K562 (cell line): ENCODE measurements at regions not wholly inside any gene's neighbourhood (a gene's known extent, or its start where the extent isn't known, plus 50 kb on each side); places are given as distances from the start of the nearest gene placed in this dataset.

Experiments
- ATAC-seq: fragments of 200-7000 bp; cut with Tn5 transposase; 3 replicates; pipeline ENCODE4 v1.9.1; 2020; ENCODE audit warnings: moderate library complexity
- BruUV-seq: library from RNA; stranded (reverse); fragments of 400-500 nt; replicated peaks from 2 replicates; lab custom pipeline; 2021; lab: Mats Ljungman, UMichigan
- CTCF ChIA-PET: fragments of 300-600 bp; formaldehyde crosslinking; extraction: SDS; loops from one replicate; lab custom pipeline; 2021; ENCODE audit warnings: low intra/inter-chr PET ratio; lab: Yijun Ruan, JAX
- POLR2A ChIA-PET: fragments of 300-600, 350-650 bp; sonication (Branson Sonifier 250); formaldehyde crosslinking; extraction: SDS; loops from one replicate; lab custom pipeline; 2021; ENCODE audit warnings: antibody characterized with exemption, inconsistent platforms; lab: Yijun Ruan, JAX
- DNase-seq, 4 experiments: peaks; one replicate each; pipeline versions ENCODE4 v3.0.0 to v3.0.0-alpha.2; 2011 to 2018; ENCODE audit warnings: low spot score in 3 of 4, mixed read lengths in 3 of 4; ENCODE audit errors: extremely low read depth in 1 of 4
- FAIRE-seq: peaks from 2 replicates; lab custom pipeline; 2011; peaks lifted over from hg19 to GRCh38; lab: Jason Lieb, UNC
- H2AFZ ChIP-seq: 2 replicates; pipeline ENCODE4 v1.6.0; 2011; ENCODE audit warnings: low read depth, low read length, control low read depth, inconsistent platforms
- H3K27ac ChIP-seq: fragments of 200-600 bp; 3 replicates; pipeline ENCODE4 v1.8.0; 2011; ENCODE audit warnings: low read depth, mild to moderate bottlenecking, control low read depth, inconsistent platforms, low read length, moderate library complexity, mixed read lengths; ENCODE audit errors: extremely low read depth
- H3K27me3 ChIP-seq, 2 experiments: fragments of 300-600 bp in 1 of 2; 2 replicates in 1 of 2; 3 replicates in 1 of 2; pipeline versions ENCODE4 v1.6.0 to v1.8.0; 2011; ENCODE audit warnings: inconsistent platforms in 2 of 2, low read length in 2 of 2, mild to moderate bottlenecking in 1 of 2, mixed read lengths in 1 of 2, moderate library complexity in 1 of 2; ENCODE audit not compliant: control insufficient read depth in 2 of 2, insufficient read depth in 2 of 2
- H3K36me3 ChIP-seq: fragments of 300-600 bp; 3 replicates; pipeline ENCODE4 v1.8.0; 2011; ENCODE audit warnings: mild to moderate bottlenecking, low read length, inconsistent platforms; ENCODE audit not compliant: control insufficient read depth, insufficient read depth
- H3K4me1 ChIP-seq, 2 experiments: fragments of 200-600 bp in 1 of 2; replicated peaks in 1 of 2; 2 replicates in 1 of 2; 3 replicates in 1 of 2; pipeline versions ENCODE4 v1.5.1 to v1.8.0; 2011; ENCODE audit warnings: inconsistent platforms in 2 of 2, low read length in 2 of 2, mild to moderate bottlenecking in 1 of 2, mixed read lengths in 1 of 2, moderate library complexity in 1 of 2; ENCODE audit not compliant: control insufficient read depth in 2 of 2, insufficient read depth in 2 of 2
- H3K4me2 ChIP-seq: 2 replicates; pipeline ENCODE4 v1.6.1; 2011; ENCODE audit warnings: low read length, control low read depth, inconsistent platforms, mixed read lengths; ENCODE audit not compliant: insufficient read depth
- H3K4me3 ChIP-seq: fragments of 200-600 bp; sonication (generic), shearing (Covaris generic); 2 replicates; pipeline ENCODE4 v1.5.1; 2016; ENCODE audit warnings: control low read depth, inconsistent platforms
- H3K79me2 ChIP-seq: fragments of 200-600 bp; 3 replicates; pipeline ENCODE4 v1.8.0; 2011; ENCODE audit warnings: low read length, inconsistent platforms; ENCODE audit not compliant: control insufficient read depth, insufficient read depth
- H3K9ac ChIP-seq, 2 experiments: 2 replicates each; pipeline versions ENCODE4 v1.6.0 to v1.6.1; 2011; ENCODE audit warnings: low read depth in 2 of 2, low read length in 2 of 2, control low read depth in 1 of 2, inconsistent platforms in 1 of 2, mild to moderate bottlenecking in 1 of 2, mixed read lengths in 1 of 2; ENCODE audit not compliant: insufficient read depth in 1 of 2
- H3K9me1 ChIP-seq: one replicate; pipeline ENCODE4 v1.6.0; 2011; ENCODE audit warnings: inconsistent platforms, mild to moderate bottlenecking, low read length, moderate library complexity; ENCODE audit not compliant: control insufficient read depth, insufficient read depth
- H3K9me3 ChIP-seq: replicated peaks from 2 replicates; pipeline ENCODE4 v1.5.1; 2011; ENCODE audit warnings: low read depth, low read length, inconsistent platforms; ENCODE audit not compliant: control insufficient read depth, insufficient read depth
- H4K20me1 ChIP-seq: replicated peaks from 2 replicates; pipeline ENCODE4 v1.6.1; 2011; ENCODE audit warnings: low read length, inconsistent platforms, mixed read lengths; ENCODE audit not compliant: control insufficient read depth, insufficient read depth
- ATF2 ChIP-seq: sonication (generic); formaldehyde crosslinking; IDR thresholded peaks from 2 replicates; pipeline ENCODE4 v1.8.1; 2022; ENCODE audit warnings: missing genetic modification reagents
- CHD4 ChIP-seq: fragments of 200-600 bp; sonication (generic); IDR thresholded peaks from 3 replicates; pipeline ENCODE4 v1.6.1; 2012; ENCODE audit warnings: low read depth, mild to moderate bottlenecking, mixed read lengths, low read length, inconsistent platforms; ENCODE audit not compliant: insufficient read depth, insufficient replicate concordance, poor library complexity, severe bottlenecking
- CREB3L1 ChIP-seq: fragments of 450-650 bp; IDR thresholded peaks from 2 replicates; pipeline ENCODE4 v1.6.1; 2014; ENCODE audit warnings: low read depth, mild to moderate bottlenecking, moderate library complexity, borderline replicate concordance
- HDAC6 ChIP-seq: IDR thresholded peaks from 2 replicates; pipeline ENCODE4 v1.6.1; 2012; ENCODE audit warnings: low read depth, mild to moderate bottlenecking, control low read depth, inconsistent platforms, low read length, moderate library complexity
- HDAC8 ChIP-seq: fragments of 450-650 bp; IDR thresholded peaks from 2 replicates; pipeline ENCODE4 v1.6.1; 2016; ENCODE audit warnings: mild to moderate bottlenecking, missing genetic modification characterization, moderate library complexity, missing compliant biosample characterization
- IFI16 ChIP-seq: fragments of 250-450 bp; sonication (Bioruptor Pico); IDR thresholded peaks from 2 replicates; pipeline ENCODE4 v2.1.2; 2022; ENCODE audit warnings: mild to moderate bottlenecking, inconsistent platforms
- IRF9 ChIP-seq: fragments of 450-650 bp; IDR thresholded peaks from 2 replicates; pipeline ENCODE4 v1.6.1; 2016; ENCODE audit warnings: missing biosample characterization, missing genetic modification characterization
- MCM3 ChIP-seq: fragments of 450-650 bp; IDR thresholded peaks from 2 replicates; pipeline ENCODE4 v1.6.1; 2016
- PKNOX1 ChIP-seq: fragments of 450-650 bp; IDR thresholded peaks from 2 replicates; pipeline ENCODE4 v1.6.1; 2016
- RNF219 ChIP-seq: fragments of 250-450 bp; sonication (Bioruptor Pico); IDR thresholded peaks from 2 replicates; pipeline ENCODE4 v1.5.0; 2022; ENCODE audit warnings: mild to moderate bottlenecking
- SIX5 ChIP-seq, 2 experiments: IDR thresholded peaks; 2 replicates each; pipeline ENCODE4 v1.6.1; 2011; ENCODE audit warnings: low read length in 2 of 2, borderline replicate concordance in 1 of 2, low read depth in 1 of 2, mild to moderate bottlenecking in 1 of 2, moderate library complexity in 1 of 2; ENCODE audit not compliant: insufficient read depth in 1 of 2
- WGBS: fragments of 100-300 bp; shearing (Covaris generic); methylation state at CpG from one replicate; pipeline ENCODE4 v1.1.6; 2016; ENCODE audit warnings: low coverage, mixed read lengths; ENCODE audit not compliant: insufficient coverage; ENCODE audit errors: missing lambda C conversion rate; 5-methylcytosine and 5-hydroxymethylcytosine counted together
- in situ Hi-C: fragments of 300-500 bp; cut with MboI; formaldehyde crosslinking; loops from 4 replicates; pipeline ENCODE4 v1.15.0; 2018; ENCODE audit warnings: inconsistent platforms, mixed read lengths
- intact Hi-C: fragments of 100-400 bp; cut with micrococcal nuclease; formaldehyde crosslinking; loops from 2 replicates; pipeline ENCODE4 v1.14.2; 2022

GRCh38 chr14:61125041-61125866 is 144.2 kb downstream of the SLC38A6 start (continued):
- no peak for TF ChIP-seq ATF2 (CRISPR knock-in tag)

- Histone ChIP-seq H3K4me1 (no peaks in the 10 kb centered on the region), H4K20me1 (no peaks in the 10 kb centered on the region), H3K9ac (no peak overlapping the region), H3K9me3 (no peaks in the 10 kb centered on the region; the same call in 1 of the 2 replicates), H3K27ac (no peak overlapping the region), H3K79me2 (no peaks in the 10 kb centered on the region), H3K27me3 (no peaks in the 10 kb centered on the region; a peak in 1 of 5 replicates), H3K4me2 (no peak overlapping the region), H3K4me3 (no peak overlapping the region), H3K9me1 (no peaks in the 10 kb centered on the region), H3K36me3 (no peaks in the 10 kb centered on the region), H2AFZ (no peak overlapping the region)
- no TSS peak for BruUV-seq
- in situ Hi-C loops: no loop called here
- WGBS: 4% methylated on average over 3 of the region's 3 CpGs
- no peak for DNase-seq
- ChIA-PET POLR2A (interaction anchor here (1.0 kb wide), 1 partner anchor 14 kb away, joined by 3 read pairs; no protein-coding TSS in a partner anchor), CTCF (no interaction called here)
- ATAC-seq: no peak
- intact Hi-C loops: no loop called here
- FAIRE-seq: no peak
- TF ChIP-seq CREB3L1: no peak
- TF ChIP-seq IFI16 (CRISPR knock-in tag): no peak
- TF ChIP-seq IRF9: no peak
- no peak for TF ChIP-seq HDAC8 (tag)
- no peak for TF ChIP-seq SIX5 (IDR thresholded peaks at IDR 0.05; ENCODE audit: borderline replicate concordance in 1 of 2, insufficient read depth in 1 of 2, low read depth in 1 of 2, low read length in 2 of 2)
- TF ChIP-seq RNF219: no peak
- no peak for TF ChIP-seq CHD4
- no peak for TF ChIP-seq MCM3
- no peak for TF ChIP-seq HDAC6
- no peak for TF ChIP-seq PKNOX1
These were observed 141.8 kb downstream of the SLC38A6 start for GRCh38 chr14:61122862-61123261.
